B cell (primary cell): ENCODE measurements at regions not wholly inside any gene's neighbourhood (a gene's known extent, or its start where the extent isn't known, plus 50 kb on each side); places are given as distances from the start of the nearest gene placed in this dataset.

Experiments used
- EZH2 ChIP-seq: IDR thresholded peaks from 2 replicates; pipeline ENCODE4 v1.6.1; 2012; ENCODE audit warnings: borderline replicate concordance, low read depth, mild to moderate bottlenecking, moderate library complexity, low read length; ENCODE audit not compliant: insufficient read depth, poor library complexity, severe bottlenecking
- TF ChIP-seq, protein P1 (sequence below): fragments of 200-600 bp; IDR thresholded peaks from one replicate; pipeline ENCODE4 v1.8.0; 2022; ENCODE audit warnings: antibody characterized with exemption, mild to moderate bottlenecking

DNA sequence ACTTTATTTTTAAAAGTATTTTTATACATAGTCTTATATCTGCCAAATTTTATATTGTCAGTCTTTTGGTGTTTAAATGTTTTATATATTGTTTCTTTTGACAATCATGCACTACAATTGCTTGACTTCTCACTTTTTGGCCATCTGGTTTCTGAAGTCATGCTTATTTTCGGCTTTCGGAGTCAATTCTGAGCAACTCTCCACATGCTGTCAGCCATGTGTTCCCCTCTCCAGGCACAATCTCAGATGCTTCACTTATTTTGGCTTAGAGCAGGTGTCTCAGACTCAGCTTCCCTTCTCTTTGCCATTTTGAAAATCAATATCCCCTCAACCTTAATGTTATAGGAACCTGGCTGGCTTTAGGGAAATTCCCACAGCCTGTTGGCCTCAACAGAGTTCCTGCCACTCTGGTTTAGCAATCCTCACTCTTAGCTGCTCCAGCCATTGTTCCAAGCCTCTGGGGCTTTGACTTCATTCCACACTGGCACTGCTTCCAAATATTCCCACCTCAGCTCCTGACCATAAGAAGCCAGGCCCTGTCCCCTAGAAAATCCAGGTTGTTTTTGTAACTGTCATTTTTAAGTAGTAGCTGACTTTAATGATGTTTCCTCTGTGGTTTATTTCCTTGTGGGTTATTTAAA is 125.5 kb upstream of the FAR2 start:
- TF ChIP-seq, protein P1, sequence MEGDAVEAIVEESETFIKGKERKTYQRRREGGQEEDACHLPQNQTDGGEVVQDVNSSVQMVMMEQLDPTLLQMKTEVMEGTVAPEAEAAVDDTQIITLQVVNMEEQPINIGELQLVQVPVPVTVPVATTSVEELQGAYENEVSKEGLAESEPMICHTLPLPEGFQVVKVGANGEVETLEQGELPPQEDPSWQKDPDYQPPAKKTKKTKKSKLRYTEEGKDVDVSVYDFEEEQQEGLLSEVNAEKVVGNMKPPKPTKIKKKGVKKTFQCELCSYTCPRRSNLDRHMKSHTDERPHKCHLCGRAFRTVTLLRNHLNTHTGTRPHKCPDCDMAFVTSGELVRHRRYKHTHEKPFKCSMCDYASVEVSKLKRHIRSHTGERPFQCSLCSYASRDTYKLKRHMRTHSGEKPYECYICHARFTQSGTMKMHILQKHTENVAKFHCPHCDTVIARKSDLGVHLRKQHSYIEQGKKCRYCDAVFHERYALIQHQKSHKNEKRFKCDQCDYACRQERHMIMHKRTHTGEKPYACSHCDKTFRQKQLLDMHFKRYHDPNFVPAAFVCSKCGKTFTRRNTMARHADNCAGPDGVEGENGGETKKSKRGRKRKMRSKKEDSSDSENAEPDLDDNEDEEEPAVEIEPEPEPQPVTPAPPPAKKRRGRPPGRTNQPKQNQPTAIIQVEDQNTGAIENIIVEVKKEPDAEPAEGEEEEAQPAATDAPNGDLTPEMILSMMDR = no peak
- no peak for TF ChIP-seq EZH2
